ENCODE measurements at regions not wholly inside any gene's neighbourhood (a gene's known extent, or its start where the extent isn't known, plus 50 kb on each side); places are given as distances from the start of the nearest gene placed in this dataset.

DNA sequence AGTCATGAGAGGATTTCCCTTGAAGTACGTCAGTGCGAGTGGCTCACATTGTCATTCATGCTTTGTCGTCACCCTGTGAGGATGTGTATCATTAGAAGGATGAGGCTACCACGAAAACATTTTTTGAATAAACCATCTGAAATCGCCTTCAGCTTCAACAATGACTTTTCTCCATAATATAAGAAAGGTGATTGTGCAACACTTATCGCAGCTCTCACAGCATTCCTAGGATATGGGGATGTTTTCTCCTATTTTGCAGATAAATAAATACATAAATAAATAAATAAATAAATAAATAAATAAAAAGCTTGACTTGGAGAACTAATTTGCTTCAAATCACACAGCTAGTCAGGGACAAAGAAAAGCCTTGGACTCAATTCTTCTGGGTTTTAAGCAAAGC lies 326.5 kb downstream of the FOXA2 start:
- TF ChIP-seq, protein P1, sequence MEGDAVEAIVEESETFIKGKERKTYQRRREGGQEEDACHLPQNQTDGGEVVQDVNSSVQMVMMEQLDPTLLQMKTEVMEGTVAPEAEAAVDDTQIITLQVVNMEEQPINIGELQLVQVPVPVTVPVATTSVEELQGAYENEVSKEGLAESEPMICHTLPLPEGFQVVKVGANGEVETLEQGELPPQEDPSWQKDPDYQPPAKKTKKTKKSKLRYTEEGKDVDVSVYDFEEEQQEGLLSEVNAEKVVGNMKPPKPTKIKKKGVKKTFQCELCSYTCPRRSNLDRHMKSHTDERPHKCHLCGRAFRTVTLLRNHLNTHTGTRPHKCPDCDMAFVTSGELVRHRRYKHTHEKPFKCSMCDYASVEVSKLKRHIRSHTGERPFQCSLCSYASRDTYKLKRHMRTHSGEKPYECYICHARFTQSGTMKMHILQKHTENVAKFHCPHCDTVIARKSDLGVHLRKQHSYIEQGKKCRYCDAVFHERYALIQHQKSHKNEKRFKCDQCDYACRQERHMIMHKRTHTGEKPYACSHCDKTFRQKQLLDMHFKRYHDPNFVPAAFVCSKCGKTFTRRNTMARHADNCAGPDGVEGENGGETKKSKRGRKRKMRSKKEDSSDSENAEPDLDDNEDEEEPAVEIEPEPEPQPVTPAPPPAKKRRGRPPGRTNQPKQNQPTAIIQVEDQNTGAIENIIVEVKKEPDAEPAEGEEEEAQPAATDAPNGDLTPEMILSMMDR (conservative IDR thresholded peaks at IDR 0.05), result no peak
- no peaks in the 10 kb centered on the region for H3K23me2 ChIP-seq (ENCODE audit: insufficient read length, low read depth, low read length, poor library complexity, severe bottlenecking)
- H4K20me1 ChIP-seq (ENCODE audit: control insufficient read depth, insufficient read depth, insufficient read length), result no peaks in the 10 kb centered on the region
- Mint-ChIP-seq H3K4me3 (no peak overlapping the region), H3K36me3 (ENCODE audit: insufficient read depth in 1 of 3, low read depth in 3 of 3) (no peaks in the 10 kb centered on the region), H3K4me1 (peaks cover 0 to 1% of the 10 kb centered on the region in 2 experiments; a peak in 2 of 4 replicates), H3K9me3 (peaks cover 0 to 2% of the 10 kb centered on the region in 2 experiments; a peak in 1 of 5 replicates), H3K27ac (no peak overlapping the region), H3K27me3 (ENCODE audit: low read depth) (peaks cover 5% of the 10 kb centered on the region)
- no peak overlapping the region for H2BK12ac ChIP-seq (ENCODE audit: insufficient read length, low read depth, low read length)
- H4K8ac ChIP-seq (replicated peaks; ENCODE audit: insufficient read length, low read depth, low read length), result no peak overlapping the region
- H3K9ac ChIP-seq (ENCODE audit: extremely low read depth, insufficient read length, low read length), result no peak overlapping the region
- no peak overlapping the region for H2BK15ac ChIP-seq (ENCODE audit: low read depth, low read length)
- no peak overlapping the region for H2AK5ac ChIP-seq (ENCODE audit: insufficient read length, low read length)
- no peak overlapping the region for H3K4me2 ChIP-seq (ENCODE audit: insufficient read depth, insufficient read length, low read length)
- no peaks in the 10 kb centered on the region for H3K27me3 ChIP-seq (ENCODE audit: insufficient read depth, low read length)
- H3K4ac ChIP-seq (ENCODE audit: low read depth, low read length), result no peak overlapping the region
- no peak overlapping the region for H3K23ac ChIP-seq (ENCODE audit: insufficient read length, low read depth, low read length)
- no CpG with 5 or more reads among the region's 6 CpGs for WGBS (ENCODE audit: extremely low coverage, insufficient read length, low lambda C conversion rate)
- no peaks in the 10 kb centered on the region for H3K9me3 ChIP-seq (ENCODE audit: control insufficient read depth, low read depth, low read length)
- no peak overlapping the region for H3K14ac ChIP-seq (ENCODE audit: insufficient read depth, low read length)
- no peak overlapping the region for H2BK120ac ChIP-seq (ENCODE audit: low read depth, low read length, poor library complexity, severe bottlenecking)
- H3K18ac ChIP-seq (ENCODE audit: insufficient read length, low read depth, low read length), result no peak overlapping the region
- H4K5ac ChIP-seq (ENCODE audit: insufficient read length, low read depth, low read length), result no peak overlapping the region
- no peak overlapping the region for H2BK5ac ChIP-seq (ENCODE audit: insufficient read length, low read length)
- H3K79me1 ChIP-seq (ENCODE audit: insufficient read depth, low read depth, low read length, poor library complexity, severe bottlenecking), result no peaks in the 10 kb centered on the region
- no peaks in the 10 kb centered on the region for H3K4me1 ChIP-seq (ENCODE audit: insufficient read depth, low read length)
- no peak for DNase-seq
- no peak overlapping the region for H4K91ac ChIP-seq (ENCODE audit: insufficient read length, low read depth, low read length)
- H3T11ph ChIP-seq (ENCODE audit: low read length), result no peak overlapping the region
- no peak overlapping the region for H2AFZ ChIP-seq (ENCODE audit: low read length)
- no peak overlapping the region for H2BK20ac ChIP-seq (ENCODE audit: low read depth, low read length, poor library complexity, severe bottlenecking)
- H3K27ac ChIP-seq (ENCODE audit: insufficient read length, low read depth, low read length), result no peak overlapping the region
- no peaks in the 10 kb centered on the region for H3K79me2 ChIP-seq (ENCODE audit: insufficient read depth, low read length)
- H3K56ac ChIP-seq (ENCODE audit: insufficient read length, low read depth, low read length), result no peak overlapping the region

Data from H9 (cell line).